ENCODE measurements at regions not wholly inside any gene's neighbourhood (a gene's known extent, or its start where the extent isn't known, plus 50 kb on each side); places are given as distances from the start of the nearest gene placed in this dataset.

DNA sequence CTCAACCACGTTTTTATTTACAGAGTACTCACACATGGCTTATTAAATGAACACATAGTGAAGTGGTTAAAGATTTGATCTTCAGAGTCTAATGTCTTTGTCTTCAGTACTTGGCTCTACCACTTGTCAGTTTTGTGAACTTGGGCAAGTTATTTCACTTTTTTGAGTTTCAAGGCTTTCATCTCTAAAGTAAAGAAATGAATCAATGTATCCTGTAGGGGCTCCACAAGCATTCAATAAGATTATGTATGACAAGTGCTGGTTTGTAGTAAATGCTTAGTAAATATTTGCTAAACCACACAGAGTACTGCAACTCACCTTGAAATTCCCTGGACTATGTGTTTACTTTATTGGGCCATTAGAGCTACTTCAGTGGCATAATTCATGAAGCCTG is 446.0 kb upstream of the GOT2 start:
- WGBS, 2 donors, result 27 to 28% methylated on average over 1 of the region's 1 CpG
- H3K4me3 ChIP-seq (ENCODE audit: low read depth, poor library complexity, severe bottlenecking), result no peak overlapping the region
- TF ChIP-seq CTCF (IDR thresholded peaks at IDR 0.05) (no peak), POLR2A (IDR thresholded peaks at IDR 0.05) (no peak)
- intact Hi-C loops (cut with DNase I; ENCODE audit: low total_unique reads), result no loop called here
- no peak for DNase-seq (ENCODE audit: low spot score in 2 of 2)

DNA sequence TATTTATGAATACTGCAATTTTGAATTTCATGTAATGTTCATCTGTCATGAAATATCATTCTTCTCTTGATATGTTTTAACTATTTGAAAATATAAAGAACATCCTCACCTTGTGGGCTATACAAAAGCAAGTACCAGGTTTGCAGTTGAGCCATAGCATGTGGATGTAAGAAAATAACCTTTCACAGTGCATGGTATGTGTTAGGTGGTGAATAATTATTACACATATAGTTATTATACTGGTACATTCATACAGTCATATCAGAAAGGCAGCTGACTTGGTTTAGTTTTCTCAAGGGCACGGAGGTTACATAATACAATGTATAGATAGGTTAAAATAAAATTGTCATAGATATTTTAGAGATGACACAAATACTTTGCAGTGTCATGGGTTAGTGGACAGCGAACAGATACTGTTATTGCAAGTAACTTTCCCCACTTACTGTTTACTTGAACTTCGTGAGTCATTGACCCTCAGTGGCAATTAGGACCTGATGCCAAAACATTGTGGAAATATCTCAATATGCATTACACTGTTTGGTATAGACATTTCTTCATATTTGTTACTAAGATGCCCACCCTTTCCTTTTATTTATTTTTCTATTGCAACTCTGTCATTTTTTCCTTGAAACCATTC is 445.4 kb upstream of the GOT2 start:
- 72 to 80% methylated on average over 3 of the region's 3 CpGs for WGBS, 2 donors
- intact Hi-C loops (cut with DNase I; ENCODE audit: low total_unique reads), result no loop called here
- no peak for TF ChIP-seq CTCF (IDR thresholded peaks at IDR 0.05)
- no peak for TF ChIP-seq POLR2A (IDR thresholded peaks at IDR 0.05)

DNA sequence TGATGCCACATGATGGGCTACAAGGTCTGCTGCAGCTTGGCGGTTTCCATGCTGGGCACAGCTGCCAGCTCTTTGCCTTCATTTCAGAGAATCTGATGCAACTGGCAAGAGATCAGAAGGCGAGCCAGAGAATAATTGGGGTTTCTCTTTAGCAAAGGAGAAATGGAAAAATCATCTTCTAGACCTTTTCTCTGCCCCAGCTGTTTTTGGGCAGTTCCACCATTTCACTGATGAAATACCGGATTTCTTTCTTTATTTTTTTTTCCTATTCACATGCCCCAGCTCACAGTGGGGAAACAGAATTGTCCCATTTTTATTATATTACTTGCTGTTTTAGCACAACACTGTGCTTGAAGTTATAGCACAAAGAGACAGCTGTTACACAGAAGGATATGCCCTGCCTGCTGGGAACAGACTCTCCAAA is 439.3 kb upstream of the GOT2 start:
- DNase-seq (ENCODE audit: low spot score in 2 of 2), result no peak
- H3K4me3 ChIP-seq (ENCODE audit: low read depth, poor library complexity, severe bottlenecking), result no peak overlapping the region
- TF ChIP-seq POLR2A (IDR thresholded peaks at IDR 0.05) (no peak), CTCF (IDR thresholded peaks at IDR 0.05) (no peak)
- 52 to 61% methylated on average over 3 of the region's 3 CpGs for WGBS, 2 donors
- intact Hi-C loops (cut with DNase I; ENCODE audit: low total_unique reads), result no loop called here

More for the DNA sequence above, 445.4 kb upstream of the GOT2 start:
- no peak for DNase-seq (ENCODE audit: low spot score in 2 of 2)
- H3K4me3 ChIP-seq (ENCODE audit: low read depth, poor library complexity, severe bottlenecking), result no peak overlapping the region

- intact Hi-C loops (cut with DNase I; ENCODE audit: low total_unique reads), result no loop called here
- DNase-seq (ENCODE audit: low spot score in 2 of 2), result no peak
- H3K4me3 ChIP-seq (ENCODE audit: low read depth, poor library complexity, severe bottlenecking), result no peak overlapping the region
- TF ChIP-seq CTCF (IDR thresholded peaks at IDR 0.05) (no peak), POLR2A (IDR thresholded peaks at IDR 0.05) (no peak)
- WGBS, 2 donors, result 45 to 54% methylated on average over 10 of the region's 10 CpGs
Measured at GRCh38 chr16:59170099-59170712, 436.1 kb upstream of the GOT2 start.

GRCh38 chr16:59169168-59169567 is 435.1 kb upstream of the GOT2 start:
- intact Hi-C loops (cut with DNase I; ENCODE audit: low total_unique reads), result no loop called here
- no peak for DNase-seq (ENCODE audit: low spot score in 2 of 2)
- WGBS, 2 donors, result 45 to 50% methylated on average over 4 of the region's 4 CpGs
- no peak overlapping the region for H3K4me3 ChIP-seq (ENCODE audit: low read depth, poor library complexity, severe bottlenecking)
- TF ChIP-seq POLR2A (IDR thresholded peaks at IDR 0.05) (no peak), CTCF (IDR thresholded peaks at IDR 0.05) (no peak)

Data from lower leg skin (tissue), 4 donors.